DOHH2 (cell line): ENCODE measurements at regions not wholly inside any gene's neighbourhood (a gene's known extent, or its start where the extent isn't known, plus 50 kb on each side); places are given as distances from the start of the nearest gene placed in this dataset.

ENCODE experiments used
- EZH2phosphoT487 ChIP-seq: fragments of 200-600 bp; sonication (generic); IDR thresholded peaks from 2 replicates; pipeline ENCODE4 v1.6.1; 2017; ENCODE audit warnings: borderline replicate concordance, mild to moderate bottlenecking, antibody characterized with exemption, low read length, moderate library complexity, mixed read lengths
- TF ChIP-seq, protein P1 (sequence below): fragments of 200-600 bp; sonication (generic); IDR thresholded peaks from one replicate; pipeline ENCODE4 v1.5.1; 2014; ENCODE audit warnings: antibody characterized with exemption, mild to moderate bottlenecking, low read depth, low read length; ENCODE audit not compliant: poor library complexity, severe bottlenecking

DNA sequence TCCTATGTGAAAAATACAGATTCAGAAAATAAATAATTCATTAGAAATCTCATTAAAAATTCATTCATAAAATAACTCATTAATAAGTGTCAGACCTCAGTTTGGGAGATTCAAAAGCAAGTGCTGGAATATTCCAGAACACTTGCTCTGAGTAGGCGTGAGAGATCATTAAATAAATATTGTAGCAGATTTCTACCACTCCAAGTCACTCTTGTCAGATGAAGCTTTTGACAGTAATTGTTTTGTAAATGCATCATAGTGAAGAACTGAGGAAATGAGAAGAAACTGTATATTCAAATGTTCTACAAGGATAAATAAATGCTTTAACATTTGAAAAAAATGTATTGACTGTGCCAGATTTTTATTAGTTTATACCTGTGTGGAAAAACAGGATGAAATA is 1228.1 kb downstream of the SLITRK1 start:
- TF ChIP-seq, protein P1, sequence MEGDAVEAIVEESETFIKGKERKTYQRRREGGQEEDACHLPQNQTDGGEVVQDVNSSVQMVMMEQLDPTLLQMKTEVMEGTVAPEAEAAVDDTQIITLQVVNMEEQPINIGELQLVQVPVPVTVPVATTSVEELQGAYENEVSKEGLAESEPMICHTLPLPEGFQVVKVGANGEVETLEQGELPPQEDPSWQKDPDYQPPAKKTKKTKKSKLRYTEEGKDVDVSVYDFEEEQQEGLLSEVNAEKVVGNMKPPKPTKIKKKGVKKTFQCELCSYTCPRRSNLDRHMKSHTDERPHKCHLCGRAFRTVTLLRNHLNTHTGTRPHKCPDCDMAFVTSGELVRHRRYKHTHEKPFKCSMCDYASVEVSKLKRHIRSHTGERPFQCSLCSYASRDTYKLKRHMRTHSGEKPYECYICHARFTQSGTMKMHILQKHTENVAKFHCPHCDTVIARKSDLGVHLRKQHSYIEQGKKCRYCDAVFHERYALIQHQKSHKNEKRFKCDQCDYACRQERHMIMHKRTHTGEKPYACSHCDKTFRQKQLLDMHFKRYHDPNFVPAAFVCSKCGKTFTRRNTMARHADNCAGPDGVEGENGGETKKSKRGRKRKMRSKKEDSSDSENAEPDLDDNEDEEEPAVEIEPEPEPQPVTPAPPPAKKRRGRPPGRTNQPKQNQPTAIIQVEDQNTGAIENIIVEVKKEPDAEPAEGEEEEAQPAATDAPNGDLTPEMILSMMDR: no peak
- no peak for TF ChIP-seq EZH2phosphoT487
